BE2C (cell line): ENCODE measurements at regions not wholly inside any gene's neighbourhood (a gene's known extent, or its start where the extent isn't known, plus 50 kb on each side); places are given as distances from the start of the nearest gene placed in this dataset.

Experiments used
- DNase-seq: peaks from one replicate; pipeline ENCODE4 v3.0.0-alpha.2; 2020
- H3K27me3 ChIP-seq: fragments of 250-450 bp; sonication (Bioruptor Pico); 2 replicates; pipeline ENCODE4 v1.5.1; 2020; ENCODE audit warnings: mild to moderate bottlenecking
- H3K36me3 ChIP-seq: fragments of 250-450 bp; sonication (Bioruptor Pico); 2 replicates; pipeline ENCODE4 v1.5.1; 2020; ENCODE audit warnings: mild to moderate bottlenecking
- H3K4me1 ChIP-seq: fragments of 250-450 bp; sonication (Bioruptor Pico); 2 replicates; pipeline ENCODE4 v1.5.1; 2020
- H3K4me3 ChIP-seq: 2 replicates; pipeline ENCODE4 v1.5.1; 2011; ENCODE audit warnings: low read depth, low read length
- H3K9me3 ChIP-seq: fragments of 250-450 bp; sonication (Bioruptor Pico); 2 replicates; pipeline ENCODE4 v1.5.1; 2020
- CTCF ChIP-seq: IDR thresholded peaks from 2 replicates; pipeline ENCODE4 v1.5.1; 2012; ENCODE audit warnings: mild to moderate bottlenecking, low read depth, low read length

GRCh38 chr5:9889511-9889910 is 259.4 kb upstream of the TAS2R1 start:
- Histone ChIP-seq H3K9me3 (no peaks in the 10 kb centered on the region), H3K4me1 (no peaks in the 10 kb centered on the region)

DNA sequence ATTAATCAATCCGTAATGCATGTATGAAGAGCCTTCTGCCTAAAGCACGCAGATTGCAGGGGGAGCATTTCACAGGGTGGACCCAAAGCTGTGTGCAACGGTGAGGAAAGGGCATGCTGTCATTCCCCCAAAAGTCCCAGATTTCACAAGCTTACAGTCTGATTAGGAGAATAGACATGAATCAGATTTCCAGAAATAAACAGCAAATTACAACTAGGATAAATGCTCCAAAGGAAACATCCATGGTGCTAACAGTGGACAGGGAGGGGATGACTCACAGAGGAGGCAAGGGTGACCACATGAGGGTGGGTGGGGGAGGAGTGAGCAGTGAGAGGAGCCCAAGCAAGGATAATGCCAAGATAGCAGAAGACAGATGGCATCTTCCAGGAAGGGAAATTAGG is 258.4 kb upstream of the TAS2R1 start:
- no peaks in the 10 kb centered on the region for H3K9me3 ChIP-seq
- H3K4me3 ChIP-seq, result no peak overlapping the region
- H3K27me3 ChIP-seq, result no peaks in the 10 kb centered on the region
- no peaks in the 10 kb centered on the region for H3K4me1 ChIP-seq
- no peaks in the 10 kb centered on the region for H3K36me3 ChIP-seq
- TF ChIP-seq CTCF, result no peak
- no peak for DNase-seq

More at GRCh38 chr5:9889511-9889910, 259.4 kb upstream of the TAS2R1 start:
- TF ChIP-seq CTCF, result no peak
- no peak overlapping the region for H3K4me3 ChIP-seq
- no peaks in the 10 kb centered on the region for H3K27me3 ChIP-seq
- H3K36me3 ChIP-seq, result no peaks in the 10 kb centered on the region
- no peak for DNase-seq

- Histone ChIP-seq H3K27me3 (no peaks in the 10 kb centered on the region), H3K4me1 (no peaks in the 10 kb centered on the region), H3K9me3 (no peaks in the 10 kb centered on the region), H3K36me3 (no peaks in the 10 kb centered on the region), H3K4me3 (no peak overlapping the region)
- no peak for DNase-seq
- TF ChIP-seq CTCF, result no peak
Measured at GRCh38 chr5:9885164-9885563, 255.0 kb upstream of the TAS2R1 start.

DNA sequence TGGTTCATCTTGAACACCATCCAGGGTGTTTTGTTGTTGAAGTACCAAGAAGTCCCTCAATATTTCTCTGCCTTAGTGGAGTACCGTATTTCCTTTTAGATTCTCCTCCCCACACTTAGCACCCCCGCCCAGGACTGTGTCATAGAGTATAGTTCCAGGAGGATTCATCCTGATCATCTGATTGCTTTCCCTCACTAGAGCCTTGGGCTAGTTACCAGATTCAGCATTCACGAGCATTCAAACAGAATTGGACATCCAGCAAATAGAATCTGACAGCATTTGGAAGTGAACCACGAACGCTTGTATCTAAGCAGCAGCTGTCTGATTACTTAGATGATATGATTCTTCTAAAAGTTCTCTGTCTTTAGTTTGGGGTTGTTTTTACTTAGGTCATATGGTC is 248.1 kb upstream of the TAS2R1 start:
- H3K4me3 ChIP-seq, result no peak overlapping the region
- H3K4me1 ChIP-seq, result no peaks in the 10 kb centered on the region
- H3K27me3 ChIP-seq, result no peaks in the 10 kb centered on the region
- no peaks in the 10 kb centered on the region for H3K36me3 ChIP-seq
- no peaks in the 10 kb centered on the region for H3K9me3 ChIP-seq
- DNase-seq, result no peak
- no peak for TF ChIP-seq CTCF

- TF ChIP-seq CTCF, result no peak
- DNase-seq, result no peak
- Histone ChIP-seq H3K4me1 (no peaks in the 10 kb centered on the region), H3K4me3 (no peak overlapping the region), H3K9me3 (no peaks in the 10 kb centered on the region), H3K27me3 (no peaks in the 10 kb centered on the region), H3K36me3 (no peaks in the 10 kb centered on the region)
Measured at GRCh38 chr5:9877488-9877887, 247.3 kb upstream of the TAS2R1 start.

DNA sequence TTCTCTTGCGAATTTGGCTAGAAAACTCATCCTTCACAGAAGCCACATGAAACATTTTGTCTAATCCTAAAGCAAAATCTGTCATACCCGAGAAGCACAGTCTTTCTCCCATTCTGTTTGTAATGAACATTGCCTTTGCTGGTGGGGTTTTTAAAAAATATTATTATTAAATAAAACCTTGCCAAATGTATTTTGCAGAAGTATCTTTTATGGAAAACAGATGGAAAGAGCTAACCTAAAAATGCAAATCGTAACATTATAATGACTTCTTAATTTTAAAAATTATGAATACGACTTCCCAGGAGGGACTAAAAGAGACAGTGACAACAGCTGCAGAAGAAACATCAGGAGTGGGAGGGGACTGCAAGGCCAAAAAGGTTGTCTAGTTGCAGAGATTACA is 246.3 kb upstream of the TAS2R1 start:
- Histone ChIP-seq H3K36me3 (no peaks in the 10 kb centered on the region), H3K27me3 (no peaks in the 10 kb centered on the region), H3K4me3 (no peak overlapping the region), H3K4me1 (no peaks in the 10 kb centered on the region), H3K9me3 (no peaks in the 10 kb centered on the region)
- DNase-seq, result no peak
- TF ChIP-seq CTCF, result no peak
